ENCODE measurements at regions not wholly inside any gene's neighbourhood (a gene's known extent, or its start where the extent isn't known, plus 50 kb on each side); places are given as distances from the start of the nearest gene placed in this dataset.

DNA sequence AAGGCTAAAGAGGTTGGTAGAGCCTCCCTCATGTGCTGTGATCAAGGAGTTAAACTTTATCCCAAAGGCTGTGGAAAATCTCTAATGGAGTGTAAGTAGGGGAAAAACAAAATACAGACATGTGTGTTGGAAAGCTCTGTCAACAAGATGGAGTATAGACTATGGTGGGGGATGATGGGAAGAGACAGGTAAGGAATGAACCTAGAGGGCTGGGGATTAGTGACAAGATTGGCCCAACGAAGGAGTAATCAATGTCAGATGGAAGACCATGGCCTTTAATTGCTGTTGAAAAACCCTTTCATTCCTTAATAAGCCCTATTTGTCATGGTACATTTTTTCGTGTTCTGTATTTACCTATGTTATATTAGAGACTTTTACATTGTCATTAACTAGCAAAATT, 278.6 kb downstream of the SQOR start:
- Mint-ChIP-seq H3K27me3 (no peaks in the 10 kb centered on the region), H3K27ac (no peak overlapping the region), H3K9me3 (ENCODE audit: low read depth) (peaks cover 2% of the 10 kb centered on the region), H3K4me3 (ENCODE audit: low read depth) (no peak overlapping the region), H3K4me1 (ENCODE audit: low read depth) (no peaks in the 10 kb centered on the region), H3K36me3 (ENCODE audit: insufficient read depth) (no peaks in the 10 kb centered on the region)
- no peak for DNase-seq (ENCODE audit: low spot score, unreplicated experiment)
- TF ChIP-seq, protein P1, sequence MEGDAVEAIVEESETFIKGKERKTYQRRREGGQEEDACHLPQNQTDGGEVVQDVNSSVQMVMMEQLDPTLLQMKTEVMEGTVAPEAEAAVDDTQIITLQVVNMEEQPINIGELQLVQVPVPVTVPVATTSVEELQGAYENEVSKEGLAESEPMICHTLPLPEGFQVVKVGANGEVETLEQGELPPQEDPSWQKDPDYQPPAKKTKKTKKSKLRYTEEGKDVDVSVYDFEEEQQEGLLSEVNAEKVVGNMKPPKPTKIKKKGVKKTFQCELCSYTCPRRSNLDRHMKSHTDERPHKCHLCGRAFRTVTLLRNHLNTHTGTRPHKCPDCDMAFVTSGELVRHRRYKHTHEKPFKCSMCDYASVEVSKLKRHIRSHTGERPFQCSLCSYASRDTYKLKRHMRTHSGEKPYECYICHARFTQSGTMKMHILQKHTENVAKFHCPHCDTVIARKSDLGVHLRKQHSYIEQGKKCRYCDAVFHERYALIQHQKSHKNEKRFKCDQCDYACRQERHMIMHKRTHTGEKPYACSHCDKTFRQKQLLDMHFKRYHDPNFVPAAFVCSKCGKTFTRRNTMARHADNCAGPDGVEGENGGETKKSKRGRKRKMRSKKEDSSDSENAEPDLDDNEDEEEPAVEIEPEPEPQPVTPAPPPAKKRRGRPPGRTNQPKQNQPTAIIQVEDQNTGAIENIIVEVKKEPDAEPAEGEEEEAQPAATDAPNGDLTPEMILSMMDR (IDR thresholded peaks at IDR 0.05; ENCODE audit: unreplicated experiment), result no peak

GRCh38 chr15:45914425-45914824, 279.6 kb downstream of the SQOR start:
- Mint-ChIP-seq H3K36me3 (ENCODE audit: insufficient read depth) (no peaks in the 10 kb centered on the region), H3K9me3 (ENCODE audit: low read depth) (peaks cover 2% of the 10 kb centered on the region), H3K4me3 (ENCODE audit: low read depth) (no peak overlapping the region), H3K27ac (no peak overlapping the region), H3K27me3 (no peaks in the 10 kb centered on the region), H3K4me1 (ENCODE audit: low read depth) (no peaks in the 10 kb centered on the region)
- no peak for DNase-seq (ENCODE audit: low spot score, unreplicated experiment)
- TF ChIP-seq, protein P1 (IDR thresholded peaks at IDR 0.05; ENCODE audit: unreplicated experiment), result no peak

GRCh38 chr15:45918839-45919238, 284.0 kb downstream of the SQOR start:
- no peak for DNase-seq (ENCODE audit: low spot score, unreplicated experiment)
- Mint-ChIP-seq H3K9me3 (ENCODE audit: low read depth) (peaks cover 2% of the 10 kb centered on the region), H3K27me3 (no peaks in the 10 kb centered on the region), H3K4me3 (ENCODE audit: low read depth) (no peak overlapping the region), H3K36me3 (ENCODE audit: insufficient read depth) (no peaks in the 10 kb centered on the region), H3K4me1 (ENCODE audit: low read depth) (no peaks in the 10 kb centered on the region), H3K27ac (no peak overlapping the region)
- TF ChIP-seq, protein P1 (IDR thresholded peaks at IDR 0.05; ENCODE audit: unreplicated experiment), result no peak

DNA sequence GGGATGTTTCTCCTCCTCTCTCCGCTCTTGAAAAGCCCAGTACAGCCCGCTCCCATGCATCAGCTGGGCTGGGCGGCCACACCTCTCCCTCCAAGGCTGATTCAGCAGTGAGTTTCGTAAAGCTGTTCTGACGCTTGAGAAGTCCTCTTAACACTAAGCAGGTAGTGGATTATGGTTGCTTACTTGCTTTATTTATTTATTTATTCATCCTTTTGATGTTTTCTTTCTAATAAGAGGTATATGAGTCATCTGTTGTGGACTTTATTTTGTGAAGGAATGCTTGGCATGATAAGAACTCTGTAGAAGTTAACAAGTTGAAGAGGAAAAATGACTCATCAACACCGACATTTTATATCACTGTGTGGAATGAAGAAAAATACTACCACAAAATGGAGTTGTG, 285.0 kb downstream of the SQOR start:
- H3K4me1 Mint-ChIP-seq (ENCODE audit: low read depth), result no peaks in the 10 kb centered on the region
- no peaks in the 10 kb centered on the region for H3K27me3 Mint-ChIP-seq
- H3K36me3 Mint-ChIP-seq (ENCODE audit: insufficient read depth), result no peaks in the 10 kb centered on the region
- H3K27ac Mint-ChIP-seq, result no peak overlapping the region
- peaks cover 2% of the 10 kb centered on the region for H3K9me3 Mint-ChIP-seq (ENCODE audit: low read depth)
- no peak overlapping the region for H3K4me3 Mint-ChIP-seq (ENCODE audit: low read depth)
- no peak for DNase-seq (ENCODE audit: low spot score, unreplicated experiment)
- TF ChIP-seq, protein P1 (IDR thresholded peaks at IDR 0.05; ENCODE audit: unreplicated experiment), result no peak

DNA sequence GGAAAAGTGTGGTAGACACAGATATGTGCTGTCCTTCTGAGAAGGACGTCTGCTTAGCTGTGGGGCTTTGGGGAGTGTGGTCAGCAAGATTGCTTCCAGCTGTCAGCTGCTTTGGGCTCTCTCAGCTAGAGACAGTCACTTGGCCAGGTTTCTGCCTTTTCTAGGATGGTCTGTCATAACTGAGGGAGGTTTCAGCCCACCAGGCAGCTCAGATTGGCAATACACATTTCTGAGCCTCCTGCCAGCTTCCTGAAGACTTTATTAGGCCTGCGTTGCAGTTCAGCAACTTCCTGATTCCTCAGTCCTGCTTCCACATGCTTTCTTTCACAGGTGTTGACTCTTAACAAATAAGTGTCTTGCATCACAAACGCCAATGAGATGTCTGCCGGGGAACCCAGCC, 286.5 kb downstream of the SQOR start:
- H3K9me3 Mint-ChIP-seq (ENCODE audit: low read depth), result no peaks in the 10 kb centered on the region
- H3K27ac Mint-ChIP-seq, result no peak overlapping the region
- no peak overlapping the region for H3K4me3 Mint-ChIP-seq (ENCODE audit: low read depth)
- H3K27me3 Mint-ChIP-seq, result no peaks in the 10 kb centered on the region
- TF ChIP-seq, protein P1 (IDR thresholded peaks at IDR 0.05; ENCODE audit: unreplicated experiment), result no peak
- DNase-seq (ENCODE audit: low spot score, unreplicated experiment), result no peak
- H3K36me3 Mint-ChIP-seq (ENCODE audit: insufficient read depth), result no peaks in the 10 kb centered on the region
- peaks cover 10% of the 10 kb centered on the region for H3K4me1 Mint-ChIP-seq (ENCODE audit: low read depth)

Data from progenitor cell of endocrine pancreas (in vitro differentiated cells).